GM23248 (cell line): ENCODE measurements at regions not wholly inside any gene's neighbourhood (a gene's known extent, or its start where the extent isn't known, plus 50 kb on each side); places are given as distances from the start of the nearest gene placed in this dataset.

Experiments used
- EZH2 ChIP-seq: fragments of 200-600 bp; sonication (generic); IDR thresholded peaks from 2 replicates; pipeline ENCODE4 v1.6.1; 2018; ENCODE audit warnings: antibody characterized with exemption, mild to moderate bottlenecking; ENCODE audit not compliant: insufficient read depth, poor library complexity, severe bottlenecking
- EZH2phosphoT487 ChIP-seq: fragments of 200-600 bp; sonication (generic); IDR thresholded peaks from 2 replicates; pipeline ENCODE4 v1.6.1; 2018; ENCODE audit warnings: antibody characterized with exemption, moderate library complexity, mild to moderate bottlenecking, low read depth; ENCODE audit not compliant: insufficient read depth

GRCh38 chr11:104813532-104813931 lies 84.7 kb downstream of the CASP12 start:
- no peak for TF ChIP-seq EZH2
- TF ChIP-seq EZH2phosphoT487, result no peak
